Kasumi-1 (cell line): ENCODE measurements at regions not wholly inside any gene's neighbourhood (a gene's known extent, or its start where the extent isn't known, plus 50 kb on each side); places are given as distances from the start of the nearest gene placed in this dataset.

ENCODE experiments used
- DNase-seq, 2 experiments: peaks; one replicate each; lab custom pipeline; 2025; lab: John Stamatoyannopoulos, UW

DNA sequence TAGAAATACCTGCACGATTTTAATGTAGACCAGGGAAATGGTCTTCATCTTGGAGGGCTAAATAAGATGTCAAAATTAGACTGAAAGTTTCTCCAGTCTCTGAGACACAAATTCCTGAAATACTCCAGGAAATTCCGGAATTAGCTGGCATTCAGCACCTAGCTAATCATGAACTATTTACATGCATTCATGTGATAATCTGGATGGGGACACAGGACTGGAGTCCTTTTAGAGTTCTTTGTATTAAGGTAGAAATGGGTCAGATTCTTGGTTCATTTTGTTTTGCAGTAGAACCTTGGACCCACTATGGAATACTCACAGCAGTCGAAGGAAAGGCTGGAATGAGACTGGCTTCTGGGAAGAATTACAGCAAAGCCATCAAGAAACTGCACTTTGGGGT, 65.3 kb upstream of the MDFIC start:
- no peak for DNase-seq

DNA sequence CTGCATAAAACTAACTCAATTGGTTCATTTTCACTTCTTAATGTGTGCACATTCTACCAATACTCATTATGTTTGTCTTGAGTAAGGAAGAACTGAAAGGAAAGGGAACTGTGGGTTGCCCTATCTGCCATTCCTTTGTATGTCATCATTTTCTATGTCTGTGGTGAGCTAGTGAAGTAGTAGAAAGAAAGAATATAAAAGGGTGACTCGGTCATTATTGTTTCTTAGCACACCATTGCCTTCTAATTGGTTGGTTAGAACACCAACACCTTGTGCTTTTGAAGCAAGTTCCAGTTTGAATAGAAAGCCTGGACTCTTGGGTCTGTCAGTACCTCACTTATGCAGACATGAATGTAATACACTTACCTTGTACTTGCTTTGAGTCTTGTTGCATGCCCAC, 64.3 kb upstream of the MDFIC start:
- DNase-seq = no peak

DNA sequence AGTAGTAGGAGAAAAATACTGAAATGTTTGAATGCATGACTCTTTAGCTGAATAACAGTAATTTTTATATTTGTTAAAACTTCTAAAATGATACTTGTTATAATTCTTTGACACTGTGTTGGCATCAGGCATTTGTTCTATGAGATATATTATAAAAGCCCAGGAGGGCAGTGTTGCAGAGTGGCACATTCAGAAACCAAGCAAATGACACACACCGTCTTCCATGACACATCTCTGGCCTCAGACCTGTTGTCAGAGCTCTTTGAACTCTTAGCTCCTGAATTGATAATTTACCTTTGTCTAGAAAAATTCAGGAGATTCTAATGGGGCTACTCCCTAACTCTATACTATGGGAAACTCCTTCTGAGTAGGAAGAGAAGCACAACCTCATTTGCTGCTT, 62.4 kb upstream of the MDFIC start:
- no peak for DNase-seq

DNA sequence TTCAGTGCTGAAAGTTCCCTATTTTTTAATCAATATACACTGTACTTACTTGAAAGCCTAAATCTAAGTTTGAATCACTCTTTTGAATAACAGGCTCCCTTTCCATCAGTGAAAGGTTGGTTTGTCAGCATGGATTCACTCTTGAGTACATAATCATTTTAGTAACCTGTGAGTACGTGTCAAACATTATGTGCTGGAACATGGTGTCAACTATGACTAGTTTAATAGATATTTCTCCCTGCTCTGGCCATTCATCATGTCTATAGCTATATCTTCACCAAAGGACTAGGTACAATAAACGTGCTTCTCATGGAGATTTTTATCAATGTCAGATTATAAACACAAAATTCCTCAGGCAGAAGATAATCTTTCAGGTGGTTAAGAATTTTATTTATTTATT, 61.7 kb upstream of the MDFIC start:
- DNase-seq = no peak

DNA sequence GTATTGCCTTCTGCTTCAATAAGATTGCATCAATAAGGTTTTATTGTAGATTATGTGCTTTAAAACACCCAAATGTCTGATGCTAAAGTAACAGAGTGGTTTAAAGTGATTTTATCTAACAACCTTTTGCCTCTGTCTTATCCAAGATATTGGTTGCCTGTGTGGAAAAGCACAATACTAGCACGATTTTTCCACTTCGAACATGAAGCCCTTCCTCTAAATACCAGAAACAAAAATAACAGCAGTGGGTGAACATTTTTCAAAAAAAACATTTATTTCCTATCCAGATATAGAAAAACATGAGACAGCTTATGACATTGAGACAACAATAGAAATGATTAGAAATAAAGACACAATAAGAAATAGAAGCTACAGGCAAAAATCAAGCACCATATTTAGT, 59.5 kb upstream of the MDFIC start:
- no peak for DNase-seq

DNA sequence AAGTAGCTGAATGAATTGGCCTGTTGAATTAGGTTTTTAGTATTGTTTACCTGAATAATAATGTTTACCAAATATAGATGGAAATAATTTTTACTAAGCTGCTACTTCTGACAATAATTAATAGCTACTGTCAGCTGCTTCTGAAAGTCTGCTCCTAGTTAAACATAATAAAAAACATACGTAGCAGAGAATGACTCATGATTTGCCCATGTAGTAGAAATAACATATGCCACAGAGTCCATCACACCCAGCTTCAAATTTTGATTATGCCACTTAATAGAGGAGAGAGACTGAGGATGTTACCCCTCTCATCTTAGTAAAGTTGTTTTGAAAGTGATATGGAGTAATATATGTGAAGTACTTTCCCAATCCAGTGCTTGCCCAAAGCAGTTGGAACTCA, 57.6 kb upstream of the MDFIC start:
- no peak for DNase-seq

DNA sequence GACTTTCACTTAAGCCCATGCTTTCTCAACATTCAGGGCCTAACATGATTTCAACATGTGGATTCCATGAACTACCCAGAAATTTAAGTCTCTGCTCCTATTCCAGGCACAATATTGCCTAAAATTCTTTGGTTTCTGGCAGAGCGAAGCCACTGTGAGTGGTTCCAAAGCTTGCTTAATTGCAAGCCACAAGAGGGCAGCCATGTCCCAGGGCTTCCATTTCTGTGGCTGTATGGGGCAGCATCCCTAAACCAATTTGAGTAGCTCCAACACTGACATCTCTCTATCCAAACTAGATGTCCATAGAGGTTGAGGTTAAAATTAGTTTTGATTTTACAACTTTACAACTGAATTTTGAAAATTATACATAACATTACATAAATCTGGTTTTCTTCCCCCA, 56.3 kb upstream of the MDFIC start:
- DNase-seq = peak; percentile 42 to 56
